HUES48 (cell line): ENCODE measurements at regions not wholly inside any gene's neighbourhood (a gene's known extent, or its start where the extent isn't known, plus 50 kb on each side); places are given as distances from the start of the nearest gene placed in this dataset.

ENCODE experiments used
- H3K27ac ChIP-seq: one replicate; pipeline ENCODE4 v1.7.0; 2013; ENCODE audit warnings: low read depth, low read length, inconsistent platforms
- H3K27me3 ChIP-seq: 2 replicates; pipeline ENCODE4 v1.6.1; 2013; ENCODE audit warnings: mild to moderate bottlenecking, low read length; ENCODE audit not compliant: control insufficient read depth, insufficient read depth
- H3K36me3 ChIP-seq: 2 replicates; pipeline ENCODE4 v1.6.1; 2013; ENCODE audit warnings: low read length; ENCODE audit not compliant: control insufficient read depth, insufficient read depth
- H3K4me1 ChIP-seq: 2 replicates; pipeline ENCODE4 v1.6.1; 2013; ENCODE audit warnings: mild to moderate bottlenecking, low read length; ENCODE audit not compliant: control insufficient read depth, insufficient read depth
- H3K4me3 ChIP-seq: 2 replicates; pipeline ENCODE4 v1.5.1; 2013; ENCODE audit warnings: mild to moderate bottlenecking, low read depth, low read length
- H3K9ac ChIP-seq: 2 replicates; pipeline ENCODE4 v1.6.1; 2013; ENCODE audit warnings: mild to moderate bottlenecking, low read depth, low read length, moderate library complexity
- H3K9me3 ChIP-seq: 2 replicates; pipeline ENCODE4 v1.6.1; 2013; ENCODE audit warnings: low read length; ENCODE audit not compliant: control insufficient read depth, insufficient read depth

- Histone ChIP-seq H3K9me3 (no peaks in the 10 kb centered on the region), H3K9ac (no peak overlapping the region), H3K27ac (no peak overlapping the region), H3K36me3 (no peaks in the 10 kb centered on the region), H3K27me3 (peaks cover 19% of the 10 kb centered on the region), H3K4me1 (no peaks in the 10 kb centered on the region), H3K4me3 (no peak overlapping the region)
Measured at GRCh38 chr15:93250209-93250608, 161.2 kb upstream of the RGMA start.

GRCh38 chr15:93249623-93250022 is 160.6 kb upstream of the RGMA start:
- H3K36me3 ChIP-seq = no peaks in the 10 kb centered on the region

GRCh38 chr15:93247466-93248121 is 158.6 kb upstream of the RGMA start:
- Histone ChIP-seq H3K27ac (no peak overlapping the region), H3K9ac (no peak overlapping the region), H3K4me3 (no peak overlapping the region), H3K27me3 (peaks cover 30% of the 10 kb centered on the region), H3K36me3 (no peaks in the 10 kb centered on the region), H3K9me3 (no peaks in the 10 kb centered on the region), H3K4me1 (no peaks in the 10 kb centered on the region)

More at GRCh38 chr15:93249623-93250022, 160.6 kb upstream of the RGMA start:
- no peak overlapping the region for H3K9ac ChIP-seq
- H3K27ac ChIP-seq = no peak overlapping the region
- no peaks in the 10 kb centered on the region for H3K4me1 ChIP-seq
- H3K4me3 ChIP-seq = no peak overlapping the region
- no peaks in the 10 kb centered on the region for H3K9me3 ChIP-seq
- peaks cover 23% of the 10 kb centered on the region for H3K27me3 ChIP-seq

GRCh38 chr15:93246266-93247242 is 157.5 kb upstream of the RGMA start:
- peaks cover 3% of the 10 kb centered on the region; the same call in 1 of the 2 replicates for H3K4me1 ChIP-seq
- peaks cover 31% of the 10 kb centered on the region for H3K27me3 ChIP-seq
- no peaks in the 10 kb centered on the region for H3K9me3 ChIP-seq
- H3K36me3 ChIP-seq = no peaks in the 10 kb centered on the region
- H3K27ac ChIP-seq = no peak overlapping the region
- H3K9ac ChIP-seq = no peak overlapping the region
- no peak overlapping the region for H3K4me3 ChIP-seq

GRCh38 chr15:93245661-93246042 is 156.6 kb upstream of the RGMA start:
- Histone ChIP-seq H3K27me3 (peaks cover 40% of the 10 kb centered on the region), H3K9me3 (no peaks in the 10 kb centered on the region), H3K4me3 (no peak overlapping the region), H3K36me3 (no peaks in the 10 kb centered on the region), H3K9ac (no peak overlapping the region), H3K4me1 (peaks cover 10% of the 10 kb centered on the region), H3K27ac (no peak overlapping the region)

- Histone ChIP-seq H3K9me3 (no peaks in the 10 kb centered on the region), H3K36me3 (no peaks in the 10 kb centered on the region), H3K27me3 (peaks cover 47% of the 10 kb centered on the region), H3K9ac (no peak overlapping the region), H3K27ac (no peak overlapping the region), H3K4me1 (peaks cover 13% of the 10 kb centered on the region), H3K4me3 (no peak overlapping the region)
Measured at GRCh38 chr15:93244696-93245660, 156.0 kb upstream of the RGMA start.

- H3K4me1 ChIP-seq = peaks cover 13% of the 10 kb centered on the region
- no peak overlapping the region for H3K4me3 ChIP-seq
- no peaks in the 10 kb centered on the region for H3K36me3 ChIP-seq
- no peak overlapping the region for H3K9ac ChIP-seq
- H3K27me3 ChIP-seq = peaks cover 61% of the 10 kb centered on the region
- no peak overlapping the region for H3K27ac ChIP-seq
- H3K9me3 ChIP-seq = no peaks in the 10 kb centered on the region
Measured at GRCh38 chr15:93243573-93243972, 154.6 kb upstream of the RGMA start.

- Histone ChIP-seq H3K4me3 (peak overlapping the region; percentile 18), H3K4me1 (peaks cover 14% of the 10 kb centered on the region), H3K27me3 (peaks cover 59% of the 10 kb centered on the region), H3K9ac (no peak overlapping the region), H3K9me3 (no peaks in the 10 kb centered on the region), H3K27ac (peak overlapping the region; percentile 66), H3K36me3 (no peaks in the 10 kb centered on the region)
Measured at GRCh38 chr15:93241696-93242585, 152.9 kb upstream of the RGMA start.

- H3K27ac ChIP-seq = no peak overlapping the region
- H3K9ac ChIP-seq = no peak overlapping the region
- H3K4me1 ChIP-seq = peaks cover 27% of the 10 kb centered on the region
- H3K27me3 ChIP-seq = peaks cover 42% of the 10 kb centered on the region
- H3K9me3 ChIP-seq = no peaks in the 10 kb centered on the region
- H3K36me3 ChIP-seq = no peaks in the 10 kb centered on the region
- H3K4me3 ChIP-seq = no peak overlapping the region
Measured at GRCh38 chr15:93239993-93240392, 151.0 kb upstream of the RGMA start.

GRCh38 chr15:93239591-93239990 is 150.6 kb upstream of the RGMA start:
- H3K27ac ChIP-seq = no peak overlapping the region
- no peak overlapping the region for H3K4me3 ChIP-seq
- peaks cover 27% of the 10 kb centered on the region for H3K4me1 ChIP-seq
- H3K36me3 ChIP-seq = no peaks in the 10 kb centered on the region
- H3K9me3 ChIP-seq = no peaks in the 10 kb centered on the region
- H3K9ac ChIP-seq = no peak overlapping the region
- H3K27me3 ChIP-seq = peaks cover 39% of the 10 kb centered on the region
